H9 (cell line): ENCODE measurements at regions not wholly inside any gene's neighbourhood (a gene's known extent, or its start where the extent isn't known, plus 50 kb on each side); places are given as distances from the start of the nearest gene placed in this dataset.

ENCODE experiments used
- DNase-seq: peaks from one replicate; pipeline ENCODE4 v3.0.0-alpha.2; 2017
- H2AFZ ChIP-seq: one replicate; pipeline ENCODE4 v1.6.1; 2013; ENCODE audit warnings: mild to moderate bottlenecking, low read length, control low read depth, moderate library complexity
- H2AK5ac ChIP-seq: 2 replicates; pipeline ENCODE4 v1.6.1; 2013; ENCODE audit warnings: low read length, control low read depth, mixed read lengths; ENCODE audit not compliant: insufficient read length
- H2BK120ac ChIP-seq: one replicate; pipeline ENCODE4 v1.6.1; 2013; ENCODE audit warnings: low read depth, mild to moderate bottlenecking, low read length, control low read depth, inconsistent platforms; ENCODE audit not compliant: poor library complexity, severe bottlenecking
- H2BK12ac ChIP-seq: 2 replicates; pipeline ENCODE4 v1.6.1; 2013; ENCODE audit warnings: low read length, control low read depth, mixed read lengths, low read depth; ENCODE audit not compliant: insufficient read length
- H2BK15ac ChIP-seq: 2 replicates; pipeline ENCODE4 v1.6.1; 2013; ENCODE audit warnings: low read depth, low read length, control low read depth
- H2BK20ac ChIP-seq: one replicate; pipeline ENCODE4 v1.6.1; 2013; ENCODE audit warnings: low read depth, mild to moderate bottlenecking, low read length, control low read depth, inconsistent platforms; ENCODE audit not compliant: poor library complexity, severe bottlenecking
- H2BK5ac ChIP-seq: 2 replicates; pipeline ENCODE4 v1.6.1; 2013; ENCODE audit warnings: low read length, control low read depth, mixed read lengths; ENCODE audit not compliant: insufficient read length
- H3K14ac ChIP-seq: 2 replicates; pipeline ENCODE4 v1.6.1; 2013; ENCODE audit warnings: low read length, control low read depth; ENCODE audit not compliant: insufficient read depth
- H3K18ac ChIP-seq: 2 replicates; pipeline ENCODE4 v1.6.1; 2013; ENCODE audit warnings: low read depth, mild to moderate bottlenecking, mixed read lengths, low read length, control low read depth; ENCODE audit not compliant: insufficient read length
- H3K23ac ChIP-seq: 2 replicates; pipeline ENCODE4 v1.6.1; 2013; ENCODE audit warnings: low read length, control low read depth, mixed read lengths, low read depth; ENCODE audit not compliant: insufficient read length
- H3K23me2 ChIP-seq: 2 replicates; pipeline ENCODE4 v1.6.1; 2013; ENCODE audit warnings: low read depth, mild to moderate bottlenecking, mixed read lengths, low read length, control low read depth; ENCODE audit not compliant: insufficient read length, poor library complexity, severe bottlenecking
- H3K27ac ChIP-seq: 2 replicates; pipeline ENCODE4 v1.5.1; 2013; ENCODE audit warnings: low read length, control low read depth, mixed read lengths, low read depth; ENCODE audit not compliant: insufficient read length
- H3K27me3 ChIP-seq: 2 replicates; pipeline ENCODE4 v1.6.1; 2013; ENCODE audit warnings: low read length, control low read depth, inconsistent platforms; ENCODE audit not compliant: insufficient read depth
- H3K4ac ChIP-seq: 2 replicates; pipeline ENCODE4 v1.6.1; 2013; ENCODE audit warnings: low read depth, mild to moderate bottlenecking, control low read depth, inconsistent platforms, low read length, moderate library complexity
- H3K4me1 ChIP-seq: 2 replicates; pipeline ENCODE4 v1.6.1; 2013; ENCODE audit warnings: low read length, control low read depth, inconsistent platforms; ENCODE audit not compliant: insufficient read depth
- H3K4me2 ChIP-seq: 2 replicates; pipeline ENCODE4 v1.6.1; 2013; ENCODE audit warnings: low read length, control low read depth, mixed read lengths; ENCODE audit not compliant: insufficient read length, insufficient read depth
- H3K56ac ChIP-seq: 2 replicates; pipeline ENCODE4 v1.6.1; 2013; ENCODE audit warnings: low read depth, mild to moderate bottlenecking, mixed read lengths, low read length, control low read depth; ENCODE audit not compliant: insufficient read length
- H3K79me1 ChIP-seq: 2 replicates; pipeline ENCODE4 v1.6.1; 2013; ENCODE audit warnings: low read depth, mild to moderate bottlenecking, moderate library complexity, low read length, control low read depth, inconsistent platforms; ENCODE audit not compliant: insufficient read depth, poor library complexity, severe bottlenecking
- H3K79me2 ChIP-seq: 2 replicates; pipeline ENCODE4 v1.6.1; 2013; ENCODE audit warnings: low read length, control low read depth, inconsistent platforms; ENCODE audit not compliant: insufficient read depth
- H3K9ac ChIP-seq: 2 replicates; pipeline ENCODE4 v1.6.1; 2013; ENCODE audit warnings: low read length, control low read depth, mixed read lengths; ENCODE audit not compliant: insufficient read length; ENCODE audit errors: extremely low read depth
- H3K9me3 ChIP-seq: one replicate; pipeline ENCODE4 v1.6.1; 2013; ENCODE audit warnings: low read depth, low read length, inconsistent platforms; ENCODE audit not compliant: control insufficient read depth
- H3T11ph ChIP-seq: one replicate; pipeline ENCODE4 v1.6.1; 2013; ENCODE audit warnings: mild to moderate bottlenecking, low read length, control low read depth, inconsistent platforms
- H4K20me1 ChIP-seq: one replicate; pipeline ENCODE4 v1.6.1; 2013; ENCODE audit not compliant: control insufficient read depth, insufficient read length, insufficient read depth
- H4K5ac ChIP-seq: 2 replicates; pipeline ENCODE4 v1.6.1; 2013; ENCODE audit warnings: low read depth, mild to moderate bottlenecking, mixed read lengths, low read length, control low read depth; ENCODE audit not compliant: insufficient read length
- H4K8ac ChIP-seq: replicated peaks from 2 replicates; pipeline ENCODE4 v1.6.1; 2013; ENCODE audit warnings: low read length, control low read depth, mixed read lengths, low read depth; ENCODE audit not compliant: insufficient read length
- H4K91ac ChIP-seq: 2 replicates; pipeline ENCODE4 v1.6.1; 2013; ENCODE audit warnings: low read depth, mild to moderate bottlenecking, moderate library complexity, mixed read lengths, low read length, control low read depth; ENCODE audit not compliant: insufficient read length
- H3K27ac Mint-ChIP-seq, 3 experiments: 2 replicates in 2 of 3; 3 replicates in 1 of 3; pipeline ENCODE4 v1.8.0; 2020 to 2021; ENCODE audit warnings: mixed read lengths in 3 of 3, mild to moderate bottlenecking in 1 of 3, moderate library complexity in 1 of 3
- H3K27me3 Mint-ChIP-seq: 2 replicates; pipeline ENCODE4 v1.8.0; 2021; ENCODE audit warnings: low read depth, mild to moderate bottlenecking, moderate library complexity, mixed read lengths
- H3K36me3 Mint-ChIP-seq, 3 experiments: 2 replicates in 2 of 3; 3 replicates in 1 of 3; pipeline ENCODE4 v1.8.0; 2020 to 2021; ENCODE audit warnings: low read depth in 3 of 3, mixed read lengths in 3 of 3; ENCODE audit not compliant: insufficient read depth in 1 of 3
- H3K4me1 Mint-ChIP-seq, 2 experiments: 2 replicates each; pipeline ENCODE4 v1.8.0; 2020; ENCODE audit warnings: mixed read lengths in 2 of 2
- H3K4me3 Mint-ChIP-seq, 2 experiments: 2 replicates in 1 of 2; 3 replicates in 1 of 2; pipeline ENCODE4 v1.8.0; 2020 to 2021; ENCODE audit warnings: mild to moderate bottlenecking in 2 of 2, mixed read lengths in 2 of 2, moderate library complexity in 1 of 2
- H3K9me3 Mint-ChIP-seq, 2 experiments: 2 replicates in 1 of 2; 3 replicates in 1 of 2; pipeline ENCODE4 v1.8.0; 2020; ENCODE audit warnings: mild to moderate bottlenecking in 2 of 2, mixed read lengths in 2 of 2, moderate library complexity in 1 of 2
- CTCF ChIP-seq: fragments of 200-600 bp; sonication (generic); conservative IDR thresholded peaks from 3 replicates; pipeline ENCODE4 v1.8.0; 2021; ENCODE audit warnings: antibody characterized with exemption, mild to moderate bottlenecking

GRCh38 chr14:84203896-84204295, 1326.0 kb upstream of the FLRT2 start:
- no peak overlapping the region for H3T11ph ChIP-seq
- H3K79me2 ChIP-seq, result no peaks in the 10 kb centered on the region
- H3K4me1 ChIP-seq, result no peaks in the 10 kb centered on the region
- no peak overlapping the region for H3K14ac ChIP-seq
- no peaks in the 10 kb centered on the region for H3K23me2 ChIP-seq
- peaks cover 0 to 2% of the 10 kb centered on the region in 2 experiments; a peak in 1 of 5 replicates for H3K9me3 Mint-ChIP-seq
- no peak overlapping the region for H4K5ac ChIP-seq
- H2BK120ac ChIP-seq, result no peak overlapping the region
- no peak overlapping the region for H2BK5ac ChIP-seq
- H2AFZ ChIP-seq, result no peak overlapping the region
- no peak overlapping the region for H3K4ac ChIP-seq
- H2BK20ac ChIP-seq, result no peak overlapping the region
- no peak overlapping the region for H4K8ac ChIP-seq
- H2BK12ac ChIP-seq, result no peak overlapping the region
- no peak overlapping the region for H3K23ac ChIP-seq
- peaks cover 0 to 4% of the 10 kb centered on the region in 2 experiments; a peak in 2 of 4 replicates for H3K4me1 Mint-ChIP-seq
- H3K9me3 ChIP-seq, result no peaks in the 10 kb centered on the region
- H3K4me2 ChIP-seq, result no peak overlapping the region
- H2AK5ac ChIP-seq, result no peak overlapping the region
- no peak for TF ChIP-seq CTCF
- H3K4me3 Mint-ChIP-seq, result no peak overlapping the region
- no peak overlapping the region for H4K91ac ChIP-seq
- H3K56ac ChIP-seq, result no peak overlapping the region
- no peaks in the 10 kb centered on the region for H4K20me1 ChIP-seq
- no peaks in the 10 kb centered on the region for H3K27me3 Mint-ChIP-seq
- no peak overlapping the region for H2BK15ac ChIP-seq
- no peak overlapping the region for H3K27ac ChIP-seq
- no peak overlapping the region for H3K9ac ChIP-seq
- no peaks in the 10 kb centered on the region for H3K27me3 ChIP-seq
- no peaks in the 10 kb centered on the region for H3K79me1 ChIP-seq
- no peak overlapping the region for H3K18ac ChIP-seq
- no peak overlapping the region for H3K27ac Mint-ChIP-seq
- DNase-seq, result no peak
- no peaks in the 10 kb centered on the region for H3K36me3 Mint-ChIP-seq
